Chondrocyte (in vitro differentiated cells): ENCODE measurements at regions not wholly inside any gene's neighbourhood (a gene's known extent, or its start where the extent isn't known, plus 50 kb on each side); places are given as distances from the start of the nearest gene placed in this dataset.
"Not testable (repeated sequence)": the region's sequence is repeated elsewhere in the genome, so short reads cannot be mapped to it uniquely, and the experiment has no call there.

Experiments
- DNase-seq: peaks from one replicate; pipeline ENCODE4 v3.0.0; 2021; ENCODE audit warnings: mixed read lengths, low spot score
- H3K27ac Mint-ChIP-seq: one replicate; pipeline ENCODE4 v1.8.0; 2021; ENCODE audit warnings: mild to moderate bottlenecking, moderate library complexity, mixed read lengths; ENCODE audit not compliant: unreplicated experiment
- H3K27me3 Mint-ChIP-seq: 2 replicates; pipeline ENCODE4 v1.8.0; 2021; ENCODE audit warnings: low read depth, mixed read lengths
- H3K36me3 Mint-ChIP-seq: 2 replicates; pipeline ENCODE4 v1.8.0; 2021; ENCODE audit warnings: low read depth, mixed read lengths
- H3K4me1 Mint-ChIP-seq: 2 replicates; pipeline ENCODE4 v1.8.0; 2021; ENCODE audit warnings: low read depth, mild to moderate bottlenecking, mixed read lengths
- H3K4me3 Mint-ChIP-seq: one replicate; pipeline ENCODE4 v1.8.0; 2021; ENCODE audit warnings: mild to moderate bottlenecking, moderate library complexity, mixed read lengths; ENCODE audit not compliant: unreplicated experiment
- H3K9me3 Mint-ChIP-seq: 2 replicates; pipeline ENCODE4 v1.8.0; 2021; ENCODE audit warnings: low read depth, mixed read lengths
- CTCF ChIP-seq: fragments of 200-600 bp; sonication (generic); IDR thresholded peaks from 2 replicates; pipeline ENCODE4 v1.5.0; 2021; ENCODE audit warnings: antibody characterized with exemption, mild to moderate bottlenecking, moderate library complexity

- no peaks in the 10 kb centered on the region for H3K36me3 Mint-ChIP-seq
- no peaks in the 10 kb centered on the region for H3K9me3 Mint-ChIP-seq
- no peaks in the 10 kb centered on the region for H3K4me1 Mint-ChIP-seq
- peaks cover under 1% of the 10 kb centered on the region for H3K27me3 Mint-ChIP-seq
- no peak overlapping the region for H3K4me3 Mint-ChIP-seq
- DNase-seq = no peak
- no peak for TF ChIP-seq CTCF
- H3K27ac Mint-ChIP-seq = no peak overlapping the region
Measured at GRCh38 chr6:115441651-115442050, 619.0 kb downstream of the FRK start.

- Mint-ChIP-seq H3K4me3 (no peak overlapping the region), H3K27me3 (peaks cover 1% of the 10 kb centered on the region), H3K9me3 (peaks cover 12% of the 10 kb centered on the region), H3K36me3 (peaks cover 1% of the 10 kb centered on the region), H3K27ac (no peak overlapping the region), H3K4me1 (no peaks in the 10 kb centered on the region)
- no peak for DNase-seq
- TF ChIP-seq CTCF = no peak
Measured at GRCh38 chr6:115415378-115415777, 645.3 kb downstream of the FRK start.

- not testable (repeated sequence) for H3K27me3 Mint-ChIP-seq, H3K4me3 Mint-ChIP-seq, DNase-seq, H3K36me3 Mint-ChIP-seq, H3K27ac Mint-ChIP-seq, H3K4me1 Mint-ChIP-seq
- H3K9me3 Mint-ChIP-seq = peaks cover 12% of the 10 kb centered on the region
Measured at GRCh38 chr6:115414916-115415315, 645.8 kb downstream of the FRK start.

- Mint-ChIP-seq H3K4me1 (no peaks in the 10 kb centered on the region), H3K27me3 (peaks cover 1% of the 10 kb centered on the region), H3K27ac (no peak overlapping the region), H3K4me3 (no peak overlapping the region), H3K36me3 (peaks cover under 1% of the 10 kb centered on the region), H3K9me3 (peaks cover 4% of the 10 kb centered on the region)
- DNase-seq = no peak
- TF ChIP-seq CTCF = no peak
Measured at GRCh38 chr6:115411756-115412155, 648.9 kb downstream of the FRK start.

GRCh38 chr6:115404446-115404845, 656.2 kb downstream of the FRK start:
- TF ChIP-seq CTCF = no peak

GRCh38 chr6:115398607-115399006, 662.1 kb downstream of the FRK start:
- TF ChIP-seq CTCF = no peak
- Mint-ChIP-seq H3K27me3 (no peaks in the 10 kb centered on the region), H3K36me3 (peaks cover 1% of the 10 kb centered on the region), H3K27ac (no peak overlapping the region), H3K9me3 (peaks cover 12% of the 10 kb centered on the region), H3K4me3 (no peak overlapping the region), H3K4me1 (no peaks in the 10 kb centered on the region)
- no peak for DNase-seq

More at GRCh38 chr6:115404446-115404845, 656.2 kb downstream of the FRK start:
- Mint-ChIP-seq H3K27me3 (no peaks in the 10 kb centered on the region), H3K4me1 (no peaks in the 10 kb centered on the region), H3K27ac (no peak overlapping the region), H3K9me3 (peaks cover 11% of the 10 kb centered on the region), H3K36me3 (peaks cover 1% of the 10 kb centered on the region), H3K4me3 (no peak overlapping the region)
- DNase-seq = no peak
